ENCODE measurements at regions not wholly inside any gene's neighbourhood (a gene's known extent, or its start where the extent isn't known, plus 50 kb on each side); places are given as distances from the start of the nearest gene placed in this dataset.

DNA sequence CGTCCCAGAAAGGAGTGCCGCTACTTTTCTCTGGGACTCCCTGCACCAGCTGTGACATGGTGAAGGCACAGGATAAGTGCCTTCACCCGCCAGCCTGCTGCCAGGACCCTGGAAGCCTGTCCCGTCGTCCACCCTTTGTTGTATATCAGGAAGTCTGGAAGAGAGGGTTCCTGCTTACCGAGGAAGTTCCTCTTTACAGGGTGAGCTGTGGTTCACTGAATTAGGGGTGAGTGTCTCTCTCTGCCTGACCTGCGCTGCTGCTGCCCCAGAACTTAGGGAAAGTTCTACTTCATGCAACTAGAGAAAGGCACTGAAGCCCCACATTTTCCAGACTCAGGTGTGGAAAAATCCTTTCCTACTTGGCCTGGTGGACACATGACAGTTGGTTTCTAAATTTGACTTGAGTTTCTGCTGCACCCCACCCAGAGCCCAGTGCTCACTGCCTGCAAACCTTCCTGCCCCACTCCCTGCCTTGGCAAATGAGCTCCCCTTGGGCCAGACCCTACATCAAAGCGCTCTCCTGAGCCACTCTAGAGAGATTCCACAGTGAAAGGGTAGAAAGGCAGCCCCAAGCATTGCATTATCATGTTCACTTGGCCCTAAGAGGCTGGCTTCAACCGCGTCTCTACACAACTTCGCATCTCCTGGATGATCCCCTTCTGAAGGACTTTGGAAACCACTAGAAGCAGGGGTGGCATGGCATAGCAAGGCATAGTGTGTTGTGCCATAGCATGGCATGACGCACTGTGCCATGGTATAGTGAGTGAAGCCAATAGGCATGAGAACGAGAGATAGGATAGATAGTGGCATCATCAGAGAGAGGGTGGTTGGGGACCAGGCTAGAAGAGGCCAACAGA lies 215.8 kb upstream of the CDYL start:
- CTCF ChIA-PET = no interaction called here
- FAIRE-seq = no peak
- no TSS peak for BruUV-seq (replicated peaks)

More for the DNA sequence above, 215.8 kb upstream of the CDYL start:
- Histone ChIP-seq H3K4me3 (replicated peaks in 1 of 3; ENCODE audit: insufficient read depth in 1 of 3, low read depth in 1 of 3, low read length in 3 of 3) (no peak overlapping the region), H3K36me3 (ENCODE audit: control insufficient read depth in 2 of 2, extremely low read depth in 1 of 2, insufficient read depth in 2 of 2, low read length in 2 of 2) (no peaks in the 10 kb centered on the region), H3K9ac (replicated peaks; ENCODE audit: extremely low read depth, insufficient read depth, low read length) (no peak overlapping the region), H2AFZ (ENCODE audit: low read depth, low read length) (no peak overlapping the region), H3K79me2 (ENCODE audit: control insufficient read depth, insufficient read depth, low read length) (no peaks in the 10 kb centered on the region), H3K4me2 (ENCODE audit: insufficient read depth, low read length) (no peak overlapping the region), H3K27me3 (ENCODE audit: control insufficient read depth in 2 of 2, insufficient read depth in 2 of 2, low read length in 2 of 2) (peaks cover 0 to 2% of the 10 kb centered on the region in 2 experiments), H3K4me1 (ENCODE audit: control insufficient read depth, extremely low read depth, insufficient read depth, low read length) (no peaks in the 10 kb centered on the region), H4K20me1 (replicated peaks; ENCODE audit: control insufficient read depth, extremely low read depth, insufficient read depth, low read length) (no peaks in the 10 kb centered on the region), H3K27ac (ENCODE audit: insufficient read depth, low read depth, low read length) (no peak overlapping the region), H3K9me1 (replicated peaks; ENCODE audit: control insufficient read depth, extremely low read depth, insufficient read depth, low read length) (no peaks in the 10 kb centered on the region), H3K9me3 (replicated peaks; ENCODE audit: control insufficient read depth, insufficient read depth, low read length) (no peaks in the 10 kb centered on the region)
- POLR2A ChIA-PET = no interaction called here
- intact Hi-C loops (cut with micrococcal nuclease) (no loop called here), dilution Hi-C loops (cut with MboI; ENCODE audit: extremely low pct_ligation_motif_present, low sequenced_read_pairs) (no loop called here)
- DNase-seq (ENCODE audit: low read depth, low spot score) = no peak
- no peak for TF ChIP-seq GATA2 (IDR thresholded peaks at IDR 0.05; ENCODE audit: insufficient read depth, insufficient read length, low read depth, low read length)
- no peak for TF ChIP-seq FOS (IDR thresholded peaks at IDR 0.05; ENCODE audit: borderline replicate concordance, insufficient read depth, low read length)
- TF ChIP-seq, protein P1, sequence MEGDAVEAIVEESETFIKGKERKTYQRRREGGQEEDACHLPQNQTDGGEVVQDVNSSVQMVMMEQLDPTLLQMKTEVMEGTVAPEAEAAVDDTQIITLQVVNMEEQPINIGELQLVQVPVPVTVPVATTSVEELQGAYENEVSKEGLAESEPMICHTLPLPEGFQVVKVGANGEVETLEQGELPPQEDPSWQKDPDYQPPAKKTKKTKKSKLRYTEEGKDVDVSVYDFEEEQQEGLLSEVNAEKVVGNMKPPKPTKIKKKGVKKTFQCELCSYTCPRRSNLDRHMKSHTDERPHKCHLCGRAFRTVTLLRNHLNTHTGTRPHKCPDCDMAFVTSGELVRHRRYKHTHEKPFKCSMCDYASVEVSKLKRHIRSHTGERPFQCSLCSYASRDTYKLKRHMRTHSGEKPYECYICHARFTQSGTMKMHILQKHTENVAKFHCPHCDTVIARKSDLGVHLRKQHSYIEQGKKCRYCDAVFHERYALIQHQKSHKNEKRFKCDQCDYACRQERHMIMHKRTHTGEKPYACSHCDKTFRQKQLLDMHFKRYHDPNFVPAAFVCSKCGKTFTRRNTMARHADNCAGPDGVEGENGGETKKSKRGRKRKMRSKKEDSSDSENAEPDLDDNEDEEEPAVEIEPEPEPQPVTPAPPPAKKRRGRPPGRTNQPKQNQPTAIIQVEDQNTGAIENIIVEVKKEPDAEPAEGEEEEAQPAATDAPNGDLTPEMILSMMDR (IDR thresholded peaks at IDR 0.05; ENCODE audit: extremely low read depth in 1 of 2, insufficient read depth in 1 of 2, low read depth in 1 of 2, low read length in 2 of 2) = no peak
- TF ChIP-seq EZH2 (IDR thresholded peaks at IDR 0.05; ENCODE audit: borderline replicate concordance, low read depth, low read length, severe bottlenecking) = no peak
- no peak for TF ChIP-seq POLR2A (IDR thresholded peaks at IDR 0.05; ENCODE audit: low read depth, low read length)
- no peak for TF ChIP-seq MYC (IDR thresholded peaks at IDR 0.05; ENCODE audit: low read depth, low read length)
- TF ChIP-seq, protein P2, sequence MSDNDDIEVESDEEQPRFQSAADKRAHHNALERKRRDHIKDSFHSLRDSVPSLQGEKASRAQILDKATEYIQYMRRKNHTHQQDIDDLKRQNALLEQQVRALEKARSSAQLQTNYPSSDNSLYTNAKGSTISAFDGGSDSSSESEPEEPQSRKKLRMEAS (IDR thresholded peaks at IDR 0.05; ENCODE audit: insufficient read depth, insufficient read length) = no peak
- TF ChIP-seq JUN (IDR thresholded peaks at IDR 0.05; ENCODE audit: borderline replicate concordance, insufficient read depth, insufficient read length, low read depth) = no peak
- TF ChIP-seq POLR2AphosphoS5 (IDR thresholded peaks at IDR 0.05; ENCODE audit: insufficient read depth, low read depth, low read length) = no peak
